Erythroblast (primary cell): ENCODE measurements at regions not wholly inside any gene's neighbourhood (a gene's known extent, or its start where the extent isn't known, plus 50 kb on each side); places are given as distances from the start of the nearest gene placed in this dataset.

Experiments
- DNase-seq, 2 experiments: peaks; one replicate each; lab custom pipeline; 2025; lab: John Stamatoyannopoulos, UW
- GATA1 ChIP-seq: IDR thresholded peaks from 2 replicates; pipeline ENCODE4 v1.6.1; 2011; ENCODE audit warnings: low read depth, mild to moderate bottlenecking, control low read depth, low read length, moderate library complexity
- POLR2A ChIP-seq: IDR thresholded peaks from 2 replicates; pipeline ENCODE4 v1.6.1; 2011; ENCODE audit warnings: mild to moderate bottlenecking, low read length

GRCh38 chr15:39363761-39364586 lies 216.9 kb upstream of the THBS1 start:
- TF ChIP-seq POLR2A (no peak), GATA1 (no peak)
- no peak for DNase-seq

- no peak for DNase-seq
- TF ChIP-seq POLR2A (no peak), GATA1 (no peak)
These were observed 216.2 kb upstream of the THBS1 start for GRCh38 chr15:39364721-39365120.

GRCh38 chr15:39365161-39365560 lies 215.7 kb upstream of the THBS1 start:
- TF ChIP-seq GATA1 = no peak
- no peak for TF ChIP-seq POLR2A

DNA sequence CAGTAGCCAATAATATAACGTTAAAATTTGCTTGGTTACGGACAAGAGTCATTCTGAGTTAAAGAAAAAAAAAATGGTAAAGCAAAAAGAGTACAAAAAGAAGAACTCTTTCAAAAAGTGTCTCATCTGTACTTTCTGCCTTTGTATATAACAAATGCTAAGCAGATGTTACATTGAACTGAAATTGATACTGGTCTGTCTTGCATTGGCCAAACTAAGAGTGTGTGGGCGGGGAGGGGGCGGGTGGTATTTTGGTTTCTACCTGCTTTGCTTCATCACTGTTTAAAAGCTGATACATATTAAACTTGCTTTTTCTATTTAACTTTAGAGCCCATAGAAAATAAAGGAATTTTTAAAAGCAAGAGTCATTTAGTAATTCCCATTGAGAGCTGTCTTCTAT lies 215.0 kb upstream of the THBS1 start:
- DNase-seq = no peak
- no peak for TF ChIP-seq POLR2A
- TF ChIP-seq GATA1 = no peak

More at GRCh38 chr15:39365161-39365560, 215.7 kb upstream of the THBS1 start:
- DNase-seq = no peak

GRCh38 chr15:39367596-39367995 lies 213.3 kb upstream of the THBS1 start:
- no peak for DNase-seq

DNA sequence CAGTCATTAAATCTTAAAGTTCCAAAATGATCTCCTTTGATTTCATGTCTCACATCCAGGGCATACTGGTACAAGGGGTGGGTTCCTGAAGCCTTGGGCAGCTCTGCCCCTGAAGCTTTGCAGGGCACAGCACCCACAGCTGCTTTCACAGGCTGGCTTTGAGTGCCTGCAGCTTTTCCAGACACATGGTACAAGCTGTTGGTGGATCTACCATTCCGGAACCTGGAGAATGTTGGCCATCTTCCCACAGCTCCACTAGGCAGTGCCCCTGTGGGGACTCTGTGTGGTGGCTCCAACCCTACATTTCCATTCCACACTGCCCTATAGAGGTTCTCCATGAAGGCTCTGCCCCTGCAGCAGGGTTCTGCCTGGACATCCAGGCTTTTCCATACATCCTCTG lies 211.1 kb upstream of the THBS1 start:
- no peak for DNase-seq
- TF ChIP-seq POLR2A (no peak), GATA1 (no peak)

More at GRCh38 chr15:39367596-39367995, 213.3 kb upstream of the THBS1 start:
- no peak for TF ChIP-seq POLR2A
- no peak for TF ChIP-seq GATA1

DNA sequence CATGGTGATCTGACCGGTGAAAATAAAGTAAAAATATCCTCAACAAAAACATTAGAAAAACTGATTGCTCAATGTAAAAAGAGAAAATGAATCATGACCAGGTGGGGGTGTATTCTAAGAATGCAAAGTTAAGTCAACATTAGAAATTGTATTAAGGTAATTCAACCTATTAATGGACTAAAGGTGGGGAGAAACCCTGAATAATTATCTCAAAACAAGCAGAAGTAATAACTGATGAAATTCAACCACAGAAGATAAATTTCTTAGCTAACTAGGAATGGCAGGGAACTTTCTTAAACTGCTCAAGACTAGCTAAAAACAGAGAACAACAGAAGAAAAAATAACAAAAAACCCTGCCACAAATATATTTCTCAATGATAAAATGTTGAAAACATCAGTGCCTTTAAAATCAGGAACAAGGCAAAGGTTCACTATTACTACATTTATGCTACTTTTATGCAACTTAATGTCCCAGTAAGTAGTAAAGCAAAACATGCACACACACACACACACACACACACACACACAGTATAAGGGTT lies 204.4 kb upstream of the THBS1 start:
- no peak for DNase-seq
- TF ChIP-seq GATA1 (no peak), POLR2A (no peak)

DNA sequence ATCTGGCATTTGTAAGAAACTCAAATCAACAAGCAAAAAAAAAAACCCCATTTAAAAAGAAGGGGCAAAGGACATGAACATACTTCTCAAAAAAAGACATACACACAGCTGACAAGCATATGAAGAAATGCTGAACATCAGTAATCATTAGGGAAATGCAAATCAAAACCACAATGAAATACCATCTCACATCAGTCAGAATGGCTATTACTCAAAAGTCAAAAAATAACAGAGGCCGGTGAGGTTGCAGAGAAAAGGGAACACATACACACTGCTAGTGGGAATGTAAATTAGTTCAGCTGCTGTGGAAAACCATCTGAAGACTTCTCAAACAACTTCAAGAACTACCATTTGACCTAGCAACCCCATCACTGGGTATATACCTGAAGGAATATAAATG lies 199.4 kb upstream of the THBS1 start:
- DNase-seq = no peak
- no peak for TF ChIP-seq GATA1
- no peak for TF ChIP-seq POLR2A

GRCh38 chr15:39388118-39388517 lies 192.8 kb upstream of the THBS1 start:
- no peak for DNase-seq
- TF ChIP-seq GATA1 = no peak
- no peak for TF ChIP-seq POLR2A

- TF ChIP-seq POLR2A = no peak
- TF ChIP-seq GATA1 = no peak
- no peak for DNase-seq
These were observed 189.6 kb upstream of the THBS1 start for GRCh38 chr15:39391230-39391629.

- no peak for DNase-seq
- TF ChIP-seq GATA1 (no peak), POLR2A (no peak)
These were observed 188.3 kb upstream of the THBS1 start for GRCh38 chr15:39392469-39393047.

DNA sequence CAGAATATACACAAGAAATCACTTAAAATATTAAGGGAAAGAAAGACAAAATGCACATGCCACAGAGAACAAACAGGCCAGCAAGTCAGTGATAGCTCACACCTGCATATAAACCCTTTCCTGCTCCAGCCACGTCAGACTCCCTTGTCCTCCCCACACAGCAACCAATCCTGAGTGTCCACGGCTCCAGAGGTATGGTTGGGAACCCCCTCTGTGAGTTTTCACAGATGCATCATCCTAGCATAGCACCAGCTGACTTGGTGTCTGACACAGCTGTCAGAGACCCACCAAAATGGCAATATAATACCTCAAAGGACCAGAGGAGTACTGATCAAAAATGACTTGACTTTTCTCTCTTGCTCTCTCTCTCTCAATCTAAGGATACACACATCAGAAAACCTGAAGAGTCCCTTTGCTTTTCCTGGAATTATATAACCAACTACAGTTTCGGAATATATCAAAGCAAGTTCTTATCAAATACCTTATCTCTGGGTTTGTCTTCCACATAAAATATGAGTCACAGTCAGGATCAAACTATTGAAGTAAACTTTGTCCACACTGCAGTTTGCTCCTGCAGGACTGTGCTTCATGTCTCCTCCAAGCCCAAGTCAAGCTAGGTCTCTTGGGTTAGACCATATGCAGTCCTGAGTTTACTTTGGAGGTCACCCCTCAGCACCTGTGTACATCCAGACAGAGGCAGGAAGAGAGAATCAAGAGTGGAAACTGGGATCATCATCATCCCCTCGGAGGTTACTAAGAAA lies 187.1 kb upstream of the THBS1 start:
- no peak for TF ChIP-seq POLR2A
- DNase-seq = no peak

- TF ChIP-seq GATA1 = no peak
- no peak for TF ChIP-seq POLR2A
These were observed 186.4 kb upstream of the THBS1 start for GRCh38 chr15:39394496-39394895.

GRCh38 chr15:39396979-39397615 lies 183.8 kb upstream of the THBS1 start:
- TF ChIP-seq GATA1 (no peak), POLR2A (no peak)
- peak; percentile 6 to 13 for DNase-seq

More at GRCh38 chr15:39394496-39394895, 186.4 kb upstream of the THBS1 start:
- DNase-seq = no peak
